Gastroesophageal sphincter (tissue), 4 donors: ENCODE measurements at regions not wholly inside any gene's neighbourhood (a gene's known extent, or its start where the extent isn't known, plus 50 kb on each side); places are given as distances from the start of the nearest gene placed in this dataset.

Experiments used
- ATAC-seq: fragments of 150-250 bp; one replicate; pipeline ENCODE4 v1.9.1; 2016; ENCODE audit warnings: mild to moderate bottlenecking, moderate library complexity
- H3K27ac ChIP-seq, 4 donors: fragments of 200-600 bp; sonication (generic) in 3 of 4; 1 replicate in 3 of 4; 2 replicates in 1 of 4; pipeline ENCODE4 v1.5.1; 2016 to 2019
- H3K27me3 ChIP-seq: fragments of 200-600 bp; sonication (generic); one replicate; pipeline ENCODE4 v1.5.1; 2019
- H3K36me3 ChIP-seq, 2 donors: fragments of 200-600 bp; sonication (generic); one replicate each; pipeline ENCODE4 v1.5.1; 2019; ENCODE audit warnings: control low read depth in 1 of 2
- H3K4me1 ChIP-seq, 3 donors: fragments of 200-600 bp; sonication (generic); 1 replicate in 2 of 3; 2 replicates in 1 of 3; pipeline ENCODE4 v1.5.1; 2016 to 2019; ENCODE audit warnings: control low read depth in 2 of 3
- H3K4me3 ChIP-seq, 2 donors: fragments of 200-600 bp; sonication (generic); one replicate each; pipeline ENCODE4 v1.5.1; 2019; ENCODE audit warnings: mild to moderate bottlenecking in 1 of 2, moderate library complexity in 1 of 2
- H3K9me3 ChIP-seq, 3 donors: fragments of 200-600 bp; sonication (generic); one replicate each; pipeline ENCODE4 v1.5.1; 2017 to 2019; ENCODE audit warnings: control low read depth in 2 of 3
- CTCF ChIP-seq, 4 experiments: fragments of 200-600 bp in 2 of 4; fragments of 450-650 bp in 2 of 4; sonication (generic) in 1 of 4; IDR thresholded peaks; one replicate each; pipeline ENCODE4 v1.5.1; 2017 to 2019; ENCODE audit warnings: antibody characterized with exemption in 4 of 4, mild to moderate bottlenecking in 2 of 4, moderate library complexity in 2 of 4
- EP300 ChIP-seq: sonication (generic); formaldehyde crosslinking; IDR thresholded peaks from one replicate; pipeline ENCODE4 v1.6.1; 2017; ENCODE audit warnings: antibody characterized with exemption, mild to moderate bottlenecking
- POLR2A ChIP-seq, 2 donors: fragments of 450-650 bp; IDR thresholded peaks; one replicate each; pipeline ENCODE4 v1.6.1; 2017; ENCODE audit warnings: antibody characterized with exemption in 2 of 2, mild to moderate bottlenecking in 2 of 2, moderate library complexity in 1 of 2
- POLR2AphosphoS5 ChIP-seq: sonication (generic); formaldehyde crosslinking; IDR thresholded peaks from one replicate; pipeline ENCODE4 v1.6.1; 2017; ENCODE audit warnings: antibody characterized with exemption
- WGBS, 2 donors: methylation state at CpG; one replicate each; pipeline ENCODE4 v1.1.5; 2018; ENCODE audit warnings: low coverage in 1 of 2; 5-methylcytosine and 5-hydroxymethylcytosine counted together

DNA sequence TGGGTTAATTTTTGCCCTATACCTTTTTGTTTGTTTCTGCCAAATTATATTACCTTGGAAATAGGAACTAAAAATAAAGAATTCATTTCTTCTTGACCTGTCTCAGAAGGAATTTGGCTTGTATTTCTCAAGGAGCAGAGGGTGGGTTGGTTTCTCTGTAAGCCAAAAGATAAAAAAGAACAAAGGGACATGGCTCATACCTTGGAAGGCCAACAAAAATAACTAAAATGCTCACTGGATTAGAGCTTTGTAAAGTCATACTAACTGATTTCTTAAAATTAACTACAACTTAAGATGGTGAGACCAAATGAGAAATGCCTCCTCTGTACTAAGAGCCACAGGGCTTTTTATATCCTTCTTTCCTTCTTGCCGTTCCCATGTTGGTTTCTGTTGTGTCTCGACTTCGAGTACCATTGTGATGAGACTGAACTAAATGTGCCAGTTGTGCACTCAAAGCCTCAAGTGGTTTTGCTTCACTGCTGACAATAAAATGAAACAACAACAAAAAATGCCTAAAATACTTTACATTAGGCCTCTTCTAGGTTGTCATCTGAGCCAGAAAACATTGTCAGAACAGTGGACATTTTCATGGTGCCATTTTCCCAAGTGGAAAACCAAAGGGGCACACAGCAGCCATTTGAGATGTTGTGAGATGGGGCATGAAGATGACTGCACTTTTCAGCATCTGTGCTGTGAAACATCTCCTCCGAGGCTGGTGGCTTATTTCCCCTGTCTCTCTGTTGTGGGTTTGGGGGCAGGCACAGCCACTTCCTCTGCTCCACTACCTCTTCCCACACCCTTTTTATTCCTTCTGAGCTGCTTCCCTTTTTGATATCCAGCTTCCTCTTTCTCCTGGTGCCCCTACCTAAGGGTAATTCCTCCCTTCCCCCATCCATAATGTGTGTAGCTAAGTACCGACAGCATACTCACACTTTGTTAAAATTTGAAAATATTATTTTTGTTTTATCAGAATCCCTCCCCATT lies 51.8 kb upstream of the AGR3 start:
- whole genome bisulfite sequencing, 2 donors: 67 to 86% methylated on average over 4 to 5 of the region's 5 CpGs
- no peaks in the 10 kb centered on the region for H3K4me1 ChIP-seq
- TF ChIP-seq EP300 (no peak), CTCF (IDR thresholded peaks at IDR 0.05) (no peak), POLR2A (IDR thresholded peaks at IDR 0.05) (no peak), POLR2AphosphoS5 (no peak)
- H3K36me3 ChIP-seq: no peaks in the 10 kb centered on the region
- no peaks in the 10 kb centered on the region for H3K9me3 ChIP-seq
- peak; percentile 25 for ATAC-seq
- no peak overlapping the region for H3K4me3 ChIP-seq
- no peaks in the 10 kb centered on the region for H3K27me3 ChIP-seq
- no peak overlapping the region for H3K27ac ChIP-seq

GRCh38 chr7:16934722-16935340 lies 53.0 kb upstream of the AGR3 start:
- Histone ChIP-seq H3K4me1 (no peaks in the 10 kb centered on the region), H3K27me3 (no peaks in the 10 kb centered on the region), H3K9me3 (no peaks in the 10 kb centered on the region), H3K27ac (no peak overlapping the region), H3K4me3 (no peak overlapping the region), H3K36me3 (no peaks in the 10 kb centered on the region)
- ATAC-seq: no peak
- TF ChIP-seq POLR2AphosphoS5 (no peak), EP300 (no peak), CTCF (IDR thresholded peaks at IDR 0.05) (no peak), POLR2A (IDR thresholded peaks at IDR 0.05) (no peak)
- WGBS, 2 donors: 49 to 96% methylated on average over 3 to 5 of the region's 6 CpGs

- WGBS, 2 donors: 74 to 100% methylated on average over 1 of the region's 1 CpG
- TF ChIP-seq EP300 (no peak), POLR2AphosphoS5 (no peak), POLR2A (IDR thresholded peaks at IDR 0.05) (no peak), CTCF (IDR thresholded peaks at IDR 0.05) (no peak)
- no peaks in the 10 kb centered on the region for H3K4me1 ChIP-seq
- H3K36me3 ChIP-seq: no peaks in the 10 kb centered on the region
- no peak overlapping the region for H3K27ac ChIP-seq
- no peak overlapping the region for H3K4me3 ChIP-seq
- no peaks in the 10 kb centered on the region for H3K9me3 ChIP-seq
- no peak for ATAC-seq
- H3K27me3 ChIP-seq: no peaks in the 10 kb centered on the region
These were observed 53.6 kb upstream of the AGR3 start for GRCh38 chr7:16935341-16935735.

- WGBS, 2 donors: 50 to 61% methylated on average over 3 to 4 of the region's 4 CpGs
- H3K36me3 ChIP-seq: no peaks in the 10 kb centered on the region
- H3K27ac ChIP-seq: no peak overlapping the region
- no peak for ATAC-seq
- H3K27me3 ChIP-seq: no peaks in the 10 kb centered on the region
- TF ChIP-seq CTCF (IDR thresholded peaks at IDR 0.05): no peak
- no peak for TF ChIP-seq POLR2AphosphoS5
- no peaks in the 10 kb centered on the region for H3K4me1 ChIP-seq
- no peak overlapping the region for H3K4me3 ChIP-seq
- no peaks in the 10 kb centered on the region for H3K9me3 ChIP-seq
These were observed 55.0 kb upstream of the AGR3 start for GRCh38 chr7:16936626-16937422.
